Transverse colon (tissue), 4 donors: ENCODE measurements at regions not wholly inside any gene's neighbourhood (a gene's known extent, or its start where the extent isn't known, plus 50 kb on each side); places are given as distances from the start of the nearest gene placed in this dataset.

ENCODE experiments used
- EP300 ChIP-seq: sonication (generic); formaldehyde crosslinking; IDR thresholded peaks from one replicate; pipeline ENCODE4 v1.6.1; 2017; ENCODE audit warnings: antibody characterized with exemption, low read depth
- POLR2AphosphoS5 ChIP-seq, 3 donors: sonication (generic); formaldehyde crosslinking; IDR thresholded peaks; one replicate each; pipeline ENCODE4 v1.6.1; 2016; ENCODE audit warnings: antibody characterized with exemption in 3 of 3
- TF ChIP-seq, protein P1 (sequence below), 5 experiments: fragments of 200-600 bp in 3 of 5; fragments of 450-650 bp in 2 of 5; sonication (generic) in 3 of 5; IDR thresholded peaks; 1 replicate in 2 of 5; 2 replicates in 3 of 5; pipeline ENCODE4 v1.5.1; 2016 to 2017; ENCODE audit warnings: antibody characterized with exemption in 5 of 5, inconsistent platforms in 3 of 5, mild to moderate bottlenecking in 2 of 5, moderate library complexity in 1 of 5

DNA sequence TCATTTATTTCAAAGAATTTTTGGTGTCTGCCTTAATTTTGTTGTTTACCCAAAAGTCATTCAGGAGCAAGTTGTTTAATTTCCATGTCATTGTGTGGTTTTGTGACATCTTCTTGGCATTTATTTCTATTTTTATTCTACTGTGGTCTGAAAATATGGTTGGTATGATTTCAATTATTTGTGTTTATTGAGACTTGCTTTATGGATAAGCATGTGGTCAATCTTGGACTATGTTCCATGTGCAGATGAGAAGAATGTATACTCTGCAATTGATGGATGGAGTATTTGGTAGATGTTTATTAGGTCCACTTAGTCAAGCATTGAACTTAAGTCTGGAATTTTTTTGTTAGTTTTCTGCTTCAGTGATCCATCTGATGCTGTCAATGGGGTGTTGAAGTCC lies 383.0 kb downstream of the PMP22 start:
- TF ChIP-seq, protein P1, sequence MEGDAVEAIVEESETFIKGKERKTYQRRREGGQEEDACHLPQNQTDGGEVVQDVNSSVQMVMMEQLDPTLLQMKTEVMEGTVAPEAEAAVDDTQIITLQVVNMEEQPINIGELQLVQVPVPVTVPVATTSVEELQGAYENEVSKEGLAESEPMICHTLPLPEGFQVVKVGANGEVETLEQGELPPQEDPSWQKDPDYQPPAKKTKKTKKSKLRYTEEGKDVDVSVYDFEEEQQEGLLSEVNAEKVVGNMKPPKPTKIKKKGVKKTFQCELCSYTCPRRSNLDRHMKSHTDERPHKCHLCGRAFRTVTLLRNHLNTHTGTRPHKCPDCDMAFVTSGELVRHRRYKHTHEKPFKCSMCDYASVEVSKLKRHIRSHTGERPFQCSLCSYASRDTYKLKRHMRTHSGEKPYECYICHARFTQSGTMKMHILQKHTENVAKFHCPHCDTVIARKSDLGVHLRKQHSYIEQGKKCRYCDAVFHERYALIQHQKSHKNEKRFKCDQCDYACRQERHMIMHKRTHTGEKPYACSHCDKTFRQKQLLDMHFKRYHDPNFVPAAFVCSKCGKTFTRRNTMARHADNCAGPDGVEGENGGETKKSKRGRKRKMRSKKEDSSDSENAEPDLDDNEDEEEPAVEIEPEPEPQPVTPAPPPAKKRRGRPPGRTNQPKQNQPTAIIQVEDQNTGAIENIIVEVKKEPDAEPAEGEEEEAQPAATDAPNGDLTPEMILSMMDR (IDR thresholded peaks at IDR 0.05), result no peak
- TF ChIP-seq POLR2AphosphoS5 (IDR thresholded peaks at IDR 0.05) (no peak), EP300 (no peak)
